ENCODE measurements at regions not wholly inside any gene's neighbourhood (a gene's known extent, or its start where the extent isn't known, plus 50 kb on each side); places are given as distances from the start of the nearest gene placed in this dataset.

DNA sequence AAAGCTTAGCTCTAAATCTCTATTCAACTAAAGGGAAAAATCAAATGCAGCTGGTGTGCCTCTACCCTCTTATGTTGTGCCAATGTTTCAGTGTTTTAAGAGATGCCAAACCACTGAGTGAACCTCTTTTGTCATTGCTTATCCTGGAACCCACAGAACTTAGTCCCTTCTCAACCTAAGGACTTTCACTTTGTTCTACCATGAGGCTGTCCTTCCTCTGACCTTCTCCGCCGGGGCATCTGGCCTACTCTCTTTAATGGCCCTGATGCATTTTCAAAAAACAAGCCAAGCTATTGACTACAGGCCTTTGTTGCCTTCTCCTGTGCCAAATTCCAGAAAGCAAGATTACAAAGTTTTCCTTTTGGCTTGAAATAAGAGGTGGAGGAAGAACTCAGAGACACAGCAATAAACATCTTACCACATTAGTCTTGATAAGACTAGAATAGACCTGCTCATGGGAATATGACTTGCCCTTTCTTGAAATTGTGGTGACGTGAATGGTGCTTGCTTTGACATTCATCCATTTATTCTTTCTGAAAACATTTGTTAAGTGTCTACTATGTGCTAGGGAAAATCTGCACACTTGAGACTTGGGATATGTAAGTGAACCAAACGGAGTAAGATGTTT lies 253.2 kb upstream of the SMIM30 start:
- Histone ChIP-seq H3K9ac (ENCODE audit: low read depth, low read length) (no peak overlapping the region), H3K4me2 (ENCODE audit: low read depth, low read length) (peak overlapping the region; percentile 45), H2AK5ac (ENCODE audit: low read depth, low read length) (no peak overlapping the region), H3K4me1 (ENCODE audit: control insufficient read depth, insufficient read depth, low read length) (peaks cover 2% of the 10 kb centered on the region; the same call in 1 of the 2 replicates), H2BK120ac (ENCODE audit: low read depth, low read length) (no peak overlapping the region), H2BK15ac (ENCODE audit: low read depth, low read length) (no peak overlapping the region), H3K9me3 (ENCODE audit: control insufficient read depth, insufficient read depth, low read length) (no peaks in the 10 kb centered on the region), H2AFZ (replicated peaks; ENCODE audit: low read length, poor library complexity) (no peak overlapping the region), H2AK9ac (replicated peaks; ENCODE audit: low read depth, low read length, poor library complexity) (no peak overlapping the region), H4K20me1 (ENCODE audit: insufficient read depth, low read length) (no peaks in the 10 kb centered on the region), H3K79me1 (ENCODE audit: low read depth in 1 of 2, low read length in 2 of 2) (no peaks in the 10 kb centered on the region), H2BK20ac (ENCODE audit: low read depth, low read length) (no peak overlapping the region), H2BK5ac (ENCODE audit: low read depth, low read length, poor library complexity, severe bottlenecking) (no peak overlapping the region), H3K4ac (ENCODE audit: low read depth, low read length) (no peak overlapping the region), H3K36me3 (ENCODE audit: control insufficient read depth, insufficient read depth, low read length) (no peaks in the 10 kb centered on the region), H3K56ac (ENCODE audit: extremely low read depth, insufficient read depth, low read length) (no peak overlapping the region), H3K14ac (replicated peaks; ENCODE audit: low read depth, low read length) (no peak overlapping the region), H3K27ac (ENCODE audit: insufficient read depth, low read length) (no peak overlapping the region), H3K9me1 (ENCODE audit: insufficient read depth, low read length) (no peaks in the 10 kb centered on the region), H3K27me3 (ENCODE audit: control insufficient read depth, insufficient read depth, low read length) (no peaks in the 10 kb centered on the region), H3K23ac (ENCODE audit: low read depth, low read length) (no peak overlapping the region), H4K91ac (ENCODE audit: insufficient read depth, low read depth, low read length) (no peak overlapping the region), H4K5ac (ENCODE audit: low read depth, low read length) (no peak overlapping the region), H3K18ac (ENCODE audit: low read depth, low read length) (no peak overlapping the region), H3K4me3 (ENCODE audit: insufficient read depth, low read depth, low read length) (no peak overlapping the region), H4K8ac (ENCODE audit: low read depth in 2 of 2, low read length in 2 of 2) (no peak overlapping the region)
- CTCF ChIA-PET: no interaction called here
- in situ Hi-C loops (cut with MboI; ENCODE audit: low sequenced_read_pairs): no loop called here
- dilution Hi-C loops (cut with HindIII; ENCODE audit: low sequenced_read_pairs, unreplicated experiment): no loop called here
- TF ChIP-seq POLR2A (IDR thresholded peaks at IDR 0.05; ENCODE audit: low read depth, low read length): no peak
- TF ChIP-seq, protein P1, sequence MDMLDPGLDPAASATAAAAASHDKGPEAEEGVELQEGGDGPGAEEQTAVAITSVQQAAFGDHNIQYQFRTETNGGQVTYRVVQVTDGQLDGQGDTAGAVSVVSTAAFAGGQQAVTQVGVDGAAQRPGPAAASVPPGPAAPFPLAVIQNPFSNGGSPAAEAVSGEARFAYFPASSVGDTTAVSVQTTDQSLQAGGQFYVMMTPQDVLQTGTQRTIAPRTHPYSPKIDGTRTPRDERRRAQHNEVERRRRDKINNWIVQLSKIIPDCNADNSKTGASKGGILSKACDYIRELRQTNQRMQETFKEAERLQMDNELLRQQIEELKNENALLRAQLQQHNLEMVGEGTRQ (IDR thresholded peaks at IDR 0.05; ENCODE audit: low read depth, low read length): no peak
- no peak for TF ChIP-seq MAFK (IDR thresholded peaks at IDR 0.05; ENCODE audit: low read depth, low read length)
- TF ChIP-seq, protein P2, sequence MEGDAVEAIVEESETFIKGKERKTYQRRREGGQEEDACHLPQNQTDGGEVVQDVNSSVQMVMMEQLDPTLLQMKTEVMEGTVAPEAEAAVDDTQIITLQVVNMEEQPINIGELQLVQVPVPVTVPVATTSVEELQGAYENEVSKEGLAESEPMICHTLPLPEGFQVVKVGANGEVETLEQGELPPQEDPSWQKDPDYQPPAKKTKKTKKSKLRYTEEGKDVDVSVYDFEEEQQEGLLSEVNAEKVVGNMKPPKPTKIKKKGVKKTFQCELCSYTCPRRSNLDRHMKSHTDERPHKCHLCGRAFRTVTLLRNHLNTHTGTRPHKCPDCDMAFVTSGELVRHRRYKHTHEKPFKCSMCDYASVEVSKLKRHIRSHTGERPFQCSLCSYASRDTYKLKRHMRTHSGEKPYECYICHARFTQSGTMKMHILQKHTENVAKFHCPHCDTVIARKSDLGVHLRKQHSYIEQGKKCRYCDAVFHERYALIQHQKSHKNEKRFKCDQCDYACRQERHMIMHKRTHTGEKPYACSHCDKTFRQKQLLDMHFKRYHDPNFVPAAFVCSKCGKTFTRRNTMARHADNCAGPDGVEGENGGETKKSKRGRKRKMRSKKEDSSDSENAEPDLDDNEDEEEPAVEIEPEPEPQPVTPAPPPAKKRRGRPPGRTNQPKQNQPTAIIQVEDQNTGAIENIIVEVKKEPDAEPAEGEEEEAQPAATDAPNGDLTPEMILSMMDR (conservative IDR thresholded peaks at IDR 0.05; ENCODE audit: low read depth, low read length): no peak
- TF ChIP-seq BHLHE40 (IDR thresholded peaks at IDR 0.05; ENCODE audit: low read depth, low read length): no peak
- TF ChIP-seq CHD1 (IDR thresholded peaks at IDR 0.05; ENCODE audit: low read depth, low read length): no peak
- TF ChIP-seq RAD21 (IDR thresholded peaks at IDR 0.05; ENCODE audit: low read length): no peak
- no peak for TF ChIP-seq RFX5 (IDR thresholded peaks at IDR 0.05; ENCODE audit: low read depth, low read length)
- no peak for TF ChIP-seq RCOR1 (IDR thresholded peaks at IDR 0.05; ENCODE audit: insufficient replicate concordance, low read length)
- TF ChIP-seq FOS (IDR thresholded peaks at IDR 0.05; ENCODE audit: low read depth, low read length): no peak
- no peak for TF ChIP-seq CEBPB (IDR thresholded peaks at IDR 0.05; ENCODE audit: low read depth, low read length)
- BruUV-seq (replicated peaks): no TSS peak
- intact Hi-C loops (cut with micrococcal nuclease): no loop called here
- WGBS, 2 experiments (ENCODE audit: extremely low coverage in 2 of 2, insufficient read length in 1 of 2): no CpG with 5 or more reads among the region's 4 CpGs
- ATAC-seq (ENCODE audit: low read depth) (peak; percentile 85), DNase-seq (peak; percentile 2)
- POLR2A ChIA-PET (ENCODE audit: unreplicated experiment): no interaction called here

Data from IMR-90 (cell line).